Lower lobe of right lung (tissue), 2 donors: ENCODE measurements at regions not wholly inside any gene's neighbourhood (a gene's known extent, or its start where the extent isn't known, plus 50 kb on each side); places are given as distances from the start of the nearest gene placed in this dataset.

Source experiments
- ATAC-seq, 2 donors: fragments of 200-7000 bp; cut with Tn5 transposase; one replicate each; pipeline ENCODE4 v1.9.1; 2020 to 2022; ENCODE audit warnings: mild to moderate bottlenecking in 2 of 2, moderate library complexity in 2 of 2
- DNase-seq: peaks from one replicate; pipeline ENCODE4 v3.0.0-alpha.2; 2020
- H3K27ac ChIP-seq: fragments of 200-600 bp; one replicate; pipeline ENCODE4 v1.8.0; 2022
- H3K27me3 ChIP-seq: fragments of 200-600 bp; one replicate; pipeline ENCODE4 v1.8.0; 2022; ENCODE audit warnings: low read depth
- H3K36me3 ChIP-seq: fragments of 200-600 bp; one replicate; pipeline ENCODE4 v1.8.0; 2022; ENCODE audit warnings: mild to moderate bottlenecking
- H3K4me1 ChIP-seq: fragments of 200-600 bp; one replicate; pipeline ENCODE4 v1.8.0; 2022
- H3K4me3 ChIP-seq: fragments of 200-600 bp; one replicate; pipeline ENCODE4 v1.8.0; 2022; ENCODE audit warnings: mild to moderate bottlenecking
- H3K9me3 ChIP-seq: fragments of 200-600 bp; one replicate; pipeline ENCODE4 v1.8.0; 2022
- intact Hi-C: fragments of 100-400 bp; cut with DNase I; formaldehyde crosslinking; loops from one replicate; pipeline ENCODE4 v1.11.0; 2022
- TF ChIP-seq, protein P1 (sequence below): fragments of 200-600 bp; IDR thresholded peaks from one replicate; pipeline ENCODE4 v1.8.0; 2022; ENCODE audit warnings: antibody characterized with exemption, mild to moderate bottlenecking
- donor health status: DM: no; HTN: yes; CAD: no; lungs with severe emphysema.

DNA sequence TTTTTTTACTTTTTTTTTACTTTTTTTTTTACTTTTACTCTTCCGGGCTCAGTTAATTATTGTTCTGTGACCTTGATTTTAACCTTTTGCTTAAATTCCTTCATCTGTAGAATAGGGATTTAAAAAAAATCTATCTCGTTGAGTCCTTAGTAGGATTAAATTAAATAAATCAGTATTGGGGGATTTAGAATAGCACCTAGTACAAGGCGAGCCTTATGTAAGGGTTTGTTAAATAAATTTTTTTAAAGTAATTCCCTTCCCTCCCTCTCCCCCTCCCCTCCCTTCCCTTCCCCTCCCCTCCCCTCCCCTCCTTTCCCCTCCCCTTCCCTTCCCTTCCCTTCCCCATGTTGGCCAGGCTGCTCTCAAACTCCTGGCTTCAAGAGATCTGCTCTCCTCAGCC lies 287.2 kb upstream of the KCNH8 start:
- Histone ChIP-seq H3K4me3 (no peak overlapping the region), H3K4me1 (no peaks in the 10 kb centered on the region), H3K36me3 (no peaks in the 10 kb centered on the region), H3K9me3 (no peaks in the 10 kb centered on the region), H3K27me3 (no peaks in the 10 kb centered on the region), H3K27ac (no peak overlapping the region)
- DNase-seq (no peak), ATAC-seq (no peak)
- TF ChIP-seq, protein P1, sequence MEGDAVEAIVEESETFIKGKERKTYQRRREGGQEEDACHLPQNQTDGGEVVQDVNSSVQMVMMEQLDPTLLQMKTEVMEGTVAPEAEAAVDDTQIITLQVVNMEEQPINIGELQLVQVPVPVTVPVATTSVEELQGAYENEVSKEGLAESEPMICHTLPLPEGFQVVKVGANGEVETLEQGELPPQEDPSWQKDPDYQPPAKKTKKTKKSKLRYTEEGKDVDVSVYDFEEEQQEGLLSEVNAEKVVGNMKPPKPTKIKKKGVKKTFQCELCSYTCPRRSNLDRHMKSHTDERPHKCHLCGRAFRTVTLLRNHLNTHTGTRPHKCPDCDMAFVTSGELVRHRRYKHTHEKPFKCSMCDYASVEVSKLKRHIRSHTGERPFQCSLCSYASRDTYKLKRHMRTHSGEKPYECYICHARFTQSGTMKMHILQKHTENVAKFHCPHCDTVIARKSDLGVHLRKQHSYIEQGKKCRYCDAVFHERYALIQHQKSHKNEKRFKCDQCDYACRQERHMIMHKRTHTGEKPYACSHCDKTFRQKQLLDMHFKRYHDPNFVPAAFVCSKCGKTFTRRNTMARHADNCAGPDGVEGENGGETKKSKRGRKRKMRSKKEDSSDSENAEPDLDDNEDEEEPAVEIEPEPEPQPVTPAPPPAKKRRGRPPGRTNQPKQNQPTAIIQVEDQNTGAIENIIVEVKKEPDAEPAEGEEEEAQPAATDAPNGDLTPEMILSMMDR: no peak
- intact Hi-C loops: no loop called here

GRCh38 chr3:18853269-18853668 lies 295.0 kb upstream of the KCNH8 start:
- no peak overlapping the region for H3K27ac ChIP-seq
- H3K27me3 ChIP-seq: no peaks in the 10 kb centered on the region
- DNase-seq (no peak), ATAC-seq (no peak)
- H3K4me3 ChIP-seq: no peak overlapping the region
- TF ChIP-seq, protein P1: no peak
- no peaks in the 10 kb centered on the region for H3K36me3 ChIP-seq
- intact Hi-C loops: no loop called here
- no peaks in the 10 kb centered on the region for H3K4me1 ChIP-seq
- H3K9me3 ChIP-seq: no peaks in the 10 kb centered on the region

DNA sequence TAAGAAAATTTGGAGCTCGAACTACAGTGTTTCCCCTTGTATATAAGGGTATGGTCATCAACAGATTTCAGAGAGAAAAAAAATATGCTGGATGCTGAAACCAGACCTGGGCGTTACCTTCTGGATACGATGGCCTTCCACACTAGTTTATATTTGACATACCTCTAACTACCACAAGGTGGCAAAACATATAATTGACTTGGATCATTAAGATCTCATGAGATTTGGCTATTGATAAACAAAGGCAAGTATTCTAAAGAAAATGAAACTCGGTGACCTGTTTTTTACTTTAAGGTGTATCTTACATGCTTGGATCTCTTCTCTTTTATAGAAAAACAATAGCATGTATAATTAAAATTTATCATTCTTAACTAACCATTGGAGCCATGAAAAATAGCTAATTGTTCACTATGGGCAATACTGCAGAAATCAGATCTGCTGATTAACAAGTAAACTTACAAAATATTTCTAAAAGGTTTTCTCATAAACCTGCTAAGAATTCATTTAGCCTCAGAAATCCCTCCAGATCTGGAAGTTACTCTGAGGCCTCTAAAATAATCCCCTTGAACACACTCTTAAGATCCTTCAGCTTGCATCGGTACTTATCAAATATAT lies 300.6 kb upstream of the KCNH8 start:
- TF ChIP-seq, protein P1: peak; percentile 31
- Histone ChIP-seq H3K27me3 (no peaks in the 10 kb centered on the region), H3K9me3 (no peaks in the 10 kb centered on the region), H3K27ac (no peak overlapping the region), H3K4me3 (no peak overlapping the region), H3K4me1 (no peaks in the 10 kb centered on the region), H3K36me3 (no peaks in the 10 kb centered on the region)
- ATAC-seq (no peak), DNase-seq (no peak)
- intact Hi-C loops: no loop called here

- no peak for ATAC-seq
- Histone ChIP-seq H3K9me3 (no peaks in the 10 kb centered on the region), H3K4me1 (no peaks in the 10 kb centered on the region), H3K36me3 (no peaks in the 10 kb centered on the region), H3K4me3 (no peak overlapping the region), H3K27me3 (no peaks in the 10 kb centered on the region), H3K27ac (no peak overlapping the region)
- no peak for DNase-seq
- intact Hi-C loops: no loop called here
- TF ChIP-seq, protein P1: no peak
These were observed 304.3 kb upstream of the KCNH8 start for GRCh38 chr3:18843983-18844382.

- no peak for ATAC-seq
- no peaks in the 10 kb centered on the region for H3K27me3 ChIP-seq
These were observed 305.1 kb upstream of the KCNH8 start for GRCh38 chr3:18843188-18843587.

More at GRCh38 chr3:18843188-18843587, 305.1 kb upstream of the KCNH8 start:
- TF ChIP-seq, protein P1: no peak
- Histone ChIP-seq H3K4me3 (no peak overlapping the region), H3K9me3 (no peaks in the 10 kb centered on the region), H3K4me1 (no peaks in the 10 kb centered on the region), H3K36me3 (no peaks in the 10 kb centered on the region), H3K27ac (no peak overlapping the region)
- intact Hi-C loops: no loop called here
- no peak for DNase-seq
